ENCODE measurements at regions not wholly inside any gene's neighbourhood (a gene's known extent, or its start where the extent isn't known, plus 50 kb on each side); places are given as distances from the start of the nearest gene placed in this dataset.

DNA sequence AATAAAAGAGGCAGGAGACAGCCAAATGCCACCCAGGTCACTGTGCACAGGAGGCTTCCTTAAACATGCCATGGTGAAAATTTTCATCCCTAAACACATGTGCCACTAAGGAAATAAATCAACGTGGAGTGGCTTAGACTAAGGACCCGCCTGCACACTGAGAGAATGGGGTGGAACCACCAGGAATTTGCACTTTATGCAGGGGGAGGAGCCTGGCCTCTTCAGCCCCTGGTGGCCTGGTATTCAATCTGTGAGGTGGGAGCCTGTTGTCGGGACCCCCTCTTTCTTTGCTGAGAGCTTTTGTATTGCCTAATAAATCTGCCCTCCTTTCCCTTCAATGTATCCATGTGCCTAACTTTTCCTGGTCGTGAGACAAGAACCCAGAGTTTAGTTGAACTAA is 204.6 kb upstream of the NRP1 start:
- Histone ChIP-seq H3K36me3 (no peaks in the 10 kb centered on the region), H3K4me1 (no peaks in the 10 kb centered on the region), H3K27ac (no peak overlapping the region), H3K4me3 (no peak overlapping the region), H3K27me3 (no peaks in the 10 kb centered on the region), H3K9me3 (peaks cover 0 to 7% (median 0%) of the 10 kb centered on the region in 4 donors)
- DNase-seq, result no peak
- no peak for TF ChIP-seq POLR2A (IDR thresholded peaks at IDR 0.05)
- TF ChIP-seq, protein P1, sequence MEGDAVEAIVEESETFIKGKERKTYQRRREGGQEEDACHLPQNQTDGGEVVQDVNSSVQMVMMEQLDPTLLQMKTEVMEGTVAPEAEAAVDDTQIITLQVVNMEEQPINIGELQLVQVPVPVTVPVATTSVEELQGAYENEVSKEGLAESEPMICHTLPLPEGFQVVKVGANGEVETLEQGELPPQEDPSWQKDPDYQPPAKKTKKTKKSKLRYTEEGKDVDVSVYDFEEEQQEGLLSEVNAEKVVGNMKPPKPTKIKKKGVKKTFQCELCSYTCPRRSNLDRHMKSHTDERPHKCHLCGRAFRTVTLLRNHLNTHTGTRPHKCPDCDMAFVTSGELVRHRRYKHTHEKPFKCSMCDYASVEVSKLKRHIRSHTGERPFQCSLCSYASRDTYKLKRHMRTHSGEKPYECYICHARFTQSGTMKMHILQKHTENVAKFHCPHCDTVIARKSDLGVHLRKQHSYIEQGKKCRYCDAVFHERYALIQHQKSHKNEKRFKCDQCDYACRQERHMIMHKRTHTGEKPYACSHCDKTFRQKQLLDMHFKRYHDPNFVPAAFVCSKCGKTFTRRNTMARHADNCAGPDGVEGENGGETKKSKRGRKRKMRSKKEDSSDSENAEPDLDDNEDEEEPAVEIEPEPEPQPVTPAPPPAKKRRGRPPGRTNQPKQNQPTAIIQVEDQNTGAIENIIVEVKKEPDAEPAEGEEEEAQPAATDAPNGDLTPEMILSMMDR (IDR thresholded peaks at IDR 0.05), result no peak

DNA sequence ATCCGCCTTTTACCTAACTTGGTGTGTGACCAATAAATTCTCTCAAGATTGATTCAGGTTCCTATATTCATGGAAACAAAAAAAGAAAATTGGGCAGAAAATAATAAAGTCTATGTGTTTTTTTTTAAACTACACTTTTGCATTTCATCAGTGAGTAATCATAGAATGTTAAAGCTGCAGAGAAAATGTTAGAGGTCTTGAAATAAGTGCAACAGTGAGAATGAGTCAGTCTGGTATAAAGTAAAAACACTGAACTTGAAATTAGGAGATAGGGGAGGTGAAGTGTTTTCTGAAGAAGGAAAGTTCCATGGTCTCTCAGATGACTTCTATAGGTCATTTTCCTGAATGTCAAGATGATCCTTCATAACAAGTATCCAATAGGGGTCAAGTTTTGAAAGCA is 202.6 kb upstream of the NRP1 start:
- Histone ChIP-seq H3K4me3 (no peak overlapping the region), H3K27me3 (no peaks in the 10 kb centered on the region), H3K27ac (no peak overlapping the region), H3K4me1 (no peaks in the 10 kb centered on the region), H3K9me3 (no peaks in the 10 kb centered on the region), H3K36me3 (no peaks in the 10 kb centered on the region)
- no peak for DNase-seq
- TF ChIP-seq POLR2A (IDR thresholded peaks at IDR 0.05), result no peak
- TF ChIP-seq, protein P1 (IDR thresholded peaks at IDR 0.05), result no peak

DNA sequence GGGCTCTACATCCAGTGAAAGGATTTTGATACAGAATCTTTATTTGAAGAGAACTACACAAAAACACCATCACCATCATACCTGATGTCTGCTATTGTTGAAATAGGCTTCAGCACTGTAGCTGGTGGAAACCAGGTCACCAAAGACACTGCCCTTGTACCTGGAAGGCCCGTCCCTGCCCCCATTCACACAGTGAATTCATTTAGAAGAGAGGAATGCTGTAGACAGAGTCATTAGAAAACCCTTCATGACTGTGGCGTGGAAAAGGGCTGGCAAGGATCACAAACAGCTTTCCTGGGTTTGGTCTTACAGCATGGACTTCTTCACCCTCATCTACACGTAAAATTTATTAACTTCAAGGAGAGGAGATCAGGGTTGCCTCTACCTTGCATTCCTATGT is 202.0 kb upstream of the NRP1 start:
- H3K9me3 ChIP-seq, result no peaks in the 10 kb centered on the region
- no peak for DNase-seq
- no peak overlapping the region for H3K27ac ChIP-seq
- no peaks in the 10 kb centered on the region for H3K4me1 ChIP-seq
- H3K27me3 ChIP-seq, result no peaks in the 10 kb centered on the region
- no peaks in the 10 kb centered on the region for H3K36me3 ChIP-seq
- TF ChIP-seq, protein P1 (IDR thresholded peaks at IDR 0.05), result no peak
- no peak overlapping the region for H3K4me3 ChIP-seq

DNA sequence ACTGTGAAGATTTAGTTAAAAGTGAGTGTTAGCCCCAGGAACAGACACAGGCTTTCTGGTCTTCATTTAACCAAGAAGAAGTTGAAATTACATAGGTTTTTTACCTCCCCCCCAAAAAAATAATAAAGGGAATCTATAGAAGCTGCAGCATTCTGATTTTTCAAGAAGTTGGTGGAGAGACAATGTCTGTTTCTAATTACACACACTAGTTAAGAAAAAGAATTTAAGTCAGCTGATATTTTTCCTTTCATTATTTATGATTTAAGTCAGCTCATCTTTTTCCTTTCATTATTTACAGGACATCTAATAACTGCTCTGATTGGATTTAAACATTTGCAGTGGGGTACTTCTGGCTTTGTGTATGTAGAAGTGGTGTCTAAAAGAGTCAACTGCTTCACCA is 201.4 kb upstream of the NRP1 start:
- TF ChIP-seq, protein P1 (IDR thresholded peaks at IDR 0.05), result no peak
- no peak for TF ChIP-seq POLR2A (IDR thresholded peaks at IDR 0.05)
- H3K27me3 ChIP-seq, result no peaks in the 10 kb centered on the region
- no peaks in the 10 kb centered on the region for H3K36me3 ChIP-seq
- no peaks in the 10 kb centered on the region for H3K4me1 ChIP-seq
- no peak overlapping the region for H3K27ac ChIP-seq
- no peaks in the 10 kb centered on the region for H3K9me3 ChIP-seq
- H3K4me3 ChIP-seq, result no peak overlapping the region
- DNase-seq, result no peak

DNA sequence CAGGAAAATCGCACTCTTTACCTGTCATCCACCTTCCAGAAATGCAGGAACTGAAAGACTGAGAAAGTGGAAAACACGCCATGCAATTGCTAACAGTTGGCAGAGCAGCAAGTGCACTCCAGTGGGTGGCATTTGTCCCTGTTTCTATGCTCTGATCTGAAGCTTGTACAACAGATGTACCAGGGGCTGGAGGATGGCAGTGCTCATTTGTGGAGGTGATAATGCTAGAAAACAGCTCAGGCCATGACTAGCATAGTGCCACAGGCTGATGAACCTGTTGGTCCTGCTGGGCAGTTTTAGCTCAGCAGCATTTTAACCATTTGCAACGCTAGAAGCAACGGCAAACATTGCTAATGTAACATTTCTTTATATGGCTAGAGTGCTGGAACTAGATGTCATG is 199.9 kb upstream of the NRP1 start:
- no peaks in the 10 kb centered on the region for H3K4me1 ChIP-seq
- no peak for DNase-seq
- no peaks in the 10 kb centered on the region for H3K27me3 ChIP-seq
- no peak overlapping the region for H3K4me3 ChIP-seq
- no peaks in the 10 kb centered on the region for H3K36me3 ChIP-seq
- no peak for TF ChIP-seq POLR2A (IDR thresholded peaks at IDR 0.05)
- TF ChIP-seq, protein P1 (IDR thresholded peaks at IDR 0.05), result no peak
- no peak overlapping the region for H3K27ac ChIP-seq
- no peaks in the 10 kb centered on the region for H3K9me3 ChIP-seq

DNA sequence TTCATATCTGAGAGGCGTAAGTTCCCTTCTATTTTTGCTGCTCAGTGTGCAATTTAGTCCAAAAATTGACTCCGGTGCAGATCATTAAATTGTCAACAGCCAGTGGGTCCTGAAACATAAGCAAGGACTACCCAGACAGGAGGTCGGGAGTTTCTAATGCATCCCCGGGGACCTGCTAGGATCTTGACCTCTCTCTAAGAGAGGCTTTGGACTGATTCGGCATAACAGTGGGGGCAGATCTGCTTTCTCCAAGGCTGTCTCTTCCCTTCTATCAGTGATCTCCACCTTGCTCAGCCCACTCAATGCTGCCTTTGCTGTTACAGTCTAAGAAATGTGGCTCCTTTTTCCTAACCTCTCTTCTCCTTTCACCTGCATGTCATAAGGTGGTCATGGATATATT is 199.1 kb upstream of the NRP1 start:
- Histone ChIP-seq H3K4me1 (no peaks in the 10 kb centered on the region), H3K27ac (no peak overlapping the region), H3K9me3 (no peaks in the 10 kb centered on the region), H3K27me3 (no peaks in the 10 kb centered on the region), H3K36me3 (no peaks in the 10 kb centered on the region), H3K4me3 (no peak overlapping the region)
- DNase-seq, result no peak
- TF ChIP-seq POLR2A (IDR thresholded peaks at IDR 0.05), result no peak
- TF ChIP-seq, protein P1 (IDR thresholded peaks at IDR 0.05), result no peak
